ENCODE measurements at regions not wholly inside any gene's neighbourhood (a gene's known extent, or its start where the extent isn't known, plus 50 kb on each side); places are given as distances from the start of the nearest gene placed in this dataset.
"Not testable (repeated sequence)": the region's sequence is repeated elsewhere in the genome, so short reads cannot be mapped to it uniquely, and the experiment has no call there.

DNA sequence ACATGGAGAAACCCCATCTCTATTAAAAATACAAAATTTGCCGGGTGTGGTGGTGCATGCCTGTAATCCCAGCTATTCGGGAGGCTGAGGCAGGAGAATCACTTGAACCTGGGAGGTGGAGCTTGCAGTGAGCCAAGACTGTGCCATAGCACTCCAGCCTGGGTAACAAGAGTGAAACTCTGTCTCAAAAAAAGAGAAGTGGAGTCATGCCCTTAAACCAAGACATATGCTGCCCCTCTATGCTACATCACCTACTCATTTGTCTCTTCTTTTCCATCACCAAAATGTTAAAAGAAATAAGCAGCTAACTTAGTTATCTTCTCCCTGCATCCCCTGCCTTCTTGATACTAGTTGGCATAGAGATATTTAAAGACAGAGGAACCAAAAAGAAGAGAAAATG lies 63.4 kb upstream of the RBPJ start:
- DNase-seq, result not testable (repeated sequence)

DNA sequence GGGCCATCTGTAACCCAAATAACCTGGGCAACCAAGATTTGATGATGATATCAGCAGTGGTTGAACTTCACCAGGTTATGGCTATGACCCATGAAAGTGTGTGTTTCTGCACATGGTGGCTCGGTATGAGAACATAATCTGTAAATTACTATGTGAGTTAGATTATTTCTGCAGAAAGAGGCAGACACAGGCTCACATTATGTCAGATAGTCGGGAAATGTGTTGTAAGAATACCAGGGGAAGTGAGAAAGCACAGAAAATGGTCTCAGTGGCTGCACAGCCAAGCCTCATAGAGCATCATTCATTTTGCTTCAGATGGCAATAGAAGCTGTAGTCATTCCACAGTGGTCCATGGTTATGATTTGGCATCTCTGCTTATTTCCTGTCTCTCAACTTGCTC lies 63.0 kb upstream of the RBPJ start:
- DNase-seq, result no peak

DNA sequence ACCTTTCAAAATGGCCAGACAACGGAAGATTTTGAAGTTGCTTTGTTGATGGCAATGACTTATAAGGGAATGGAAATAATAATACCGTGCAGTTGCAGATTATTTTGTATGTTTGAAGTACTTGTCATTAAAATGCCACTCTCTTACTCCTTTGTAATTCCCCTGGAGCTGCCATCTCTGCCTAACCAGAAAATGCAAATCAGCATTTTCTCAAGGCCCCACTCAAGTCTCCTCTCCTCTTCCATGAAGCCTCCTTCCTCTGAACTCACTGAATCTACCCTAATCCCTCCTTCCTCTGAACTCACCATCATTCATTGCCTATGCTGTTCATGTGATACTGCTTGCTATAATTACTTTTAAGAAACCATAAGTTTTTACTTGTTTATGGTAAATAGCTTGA lies 60.2 kb upstream of the RBPJ start:
- no peak for DNase-seq

DNA sequence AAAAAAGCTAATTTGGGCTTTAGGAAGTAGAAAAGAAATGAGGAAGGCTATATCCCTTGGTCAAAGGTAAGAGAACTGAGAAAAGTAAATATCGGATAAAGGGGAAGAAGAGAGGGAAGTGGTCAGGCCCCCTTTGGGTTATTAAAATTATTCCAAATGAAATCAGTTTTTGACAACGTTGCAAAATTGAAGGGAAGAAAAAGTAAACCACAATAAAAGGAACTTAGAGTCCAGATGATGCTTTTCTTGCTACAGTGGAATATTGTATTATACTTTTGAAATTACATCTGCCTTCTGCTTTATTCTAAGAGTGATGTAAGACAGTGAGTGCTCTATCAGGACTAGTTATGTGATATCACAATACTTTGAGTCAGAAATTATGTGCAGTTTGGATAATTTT lies 59.4 kb upstream of the RBPJ start:
- no peak for DNase-seq

DNA sequence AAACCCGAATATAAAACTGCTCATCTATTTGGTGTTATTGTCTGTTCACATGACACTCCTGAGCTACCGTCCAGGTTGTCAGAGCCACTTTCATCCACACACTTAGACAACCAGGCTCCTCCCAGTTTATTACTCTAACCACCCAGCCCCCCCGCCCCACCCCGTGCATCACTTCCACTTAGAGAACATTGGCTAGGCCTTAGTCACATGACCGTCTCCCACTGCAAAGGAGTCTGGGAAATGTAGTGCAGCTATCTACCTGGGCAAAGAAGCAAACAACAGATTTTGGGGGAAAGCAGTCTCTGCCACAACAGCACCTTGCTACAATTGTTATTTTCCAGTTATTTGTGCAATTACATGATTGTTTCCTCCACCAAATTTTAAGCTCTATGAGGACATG lies 57.6 kb upstream of the RBPJ start:
- DNase-seq, result no peak

DNA sequence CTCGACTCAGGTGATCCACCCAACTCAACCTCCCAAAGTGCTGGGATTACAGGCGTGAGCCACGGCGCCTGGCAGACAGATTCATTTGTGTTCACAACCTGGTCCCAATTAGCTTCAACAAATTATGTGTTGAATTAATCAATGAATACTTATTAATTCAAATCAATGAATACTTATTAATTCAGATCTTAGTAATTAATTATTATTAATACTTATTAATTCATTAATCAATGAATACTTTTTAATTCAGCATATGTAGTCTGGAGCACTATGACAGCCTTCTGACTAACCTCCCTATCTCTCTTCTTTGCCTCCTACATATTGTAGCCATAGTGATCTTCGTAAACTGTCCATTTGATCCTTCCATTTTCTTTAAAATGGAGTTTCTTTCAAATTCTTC lies 56.7 kb upstream of the RBPJ start:
- no peak for DNase-seq

DNA sequence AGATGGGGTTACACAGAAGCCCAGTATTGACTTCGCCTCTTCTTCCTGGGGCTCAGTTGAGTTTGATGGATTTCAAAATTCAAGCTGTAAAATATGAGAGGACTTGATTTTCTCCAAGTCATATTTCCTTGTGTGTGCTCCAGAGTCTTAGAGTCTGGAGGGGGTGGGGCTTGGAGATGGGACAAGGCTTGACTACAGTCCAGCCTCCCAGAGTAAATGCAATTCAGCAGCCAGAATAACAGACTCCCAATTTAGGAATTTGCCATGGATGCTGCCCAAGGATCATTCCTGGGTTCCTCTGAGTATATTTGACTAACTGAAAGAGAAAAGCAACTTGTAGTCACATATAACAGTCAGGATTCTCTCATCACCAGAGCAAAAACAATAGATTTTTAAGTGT lies 53.7 kb upstream of the RBPJ start:
- DNase-seq, result no peak

DNA sequence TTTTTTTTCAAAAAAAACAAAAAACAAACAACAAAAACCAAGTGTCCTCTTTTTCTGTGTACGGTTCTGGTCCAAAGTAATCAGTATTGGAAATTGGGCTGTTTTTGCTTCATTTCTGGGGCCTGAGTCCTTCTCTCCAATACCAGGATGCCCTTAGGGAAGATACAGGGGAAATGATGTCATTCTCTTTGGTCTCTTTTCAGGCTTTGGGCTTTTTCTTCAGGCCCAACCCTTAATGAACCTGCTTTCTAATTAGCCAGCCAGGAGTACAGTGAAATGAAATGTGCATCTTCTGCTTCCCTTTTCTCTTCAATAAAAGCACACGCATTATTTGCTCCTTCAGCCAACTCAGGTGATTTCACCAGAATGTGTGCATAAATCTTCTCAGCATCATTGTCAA lies 52.6 kb upstream of the RBPJ start:
- DNase-seq, result no peak

DNA sequence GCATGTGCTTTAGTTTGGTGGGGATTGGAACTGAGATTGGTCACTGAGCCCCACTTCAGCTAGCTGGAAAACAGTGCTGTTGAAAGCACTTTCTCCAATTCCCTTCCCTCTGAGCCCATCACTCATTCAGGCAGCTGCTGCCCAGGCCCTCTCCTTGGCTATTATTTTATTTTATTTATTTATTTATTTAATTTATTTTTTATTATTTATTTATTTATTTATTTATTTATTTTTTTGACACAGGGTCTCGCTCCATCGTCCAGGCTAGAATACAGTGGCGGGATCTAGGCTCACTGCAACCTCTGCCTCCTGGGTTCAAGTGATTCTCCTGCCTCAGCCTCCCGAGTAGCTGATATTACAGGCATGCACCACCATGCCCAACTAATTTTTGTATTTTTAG lies 51.8 kb upstream of the RBPJ start:
- DNase-seq, result no peak

Measured in activated CD4-positive, alpha-beta T cell treated with anti-CD3 and anti-CD28 coated beads, Interleukin-2, amount 50 U/mL, for 16 hours (primary cell).